ENCODE measurements at regions not wholly inside any gene's neighbourhood (a gene's known extent, or its start where the extent isn't known, plus 50 kb on each side); places are given as distances from the start of the nearest gene placed in this dataset.

- peaks cover 17% of the 10 kb centered on the region for H3K4me1 ChIP-seq
- H3K27me3 ChIP-seq, result no peaks in the 10 kb centered on the region
- intact Hi-C loops (cut with DNase I), result loop anchor here (10.0 kb wide), 1 partner anchor 204 kb away; no protein-coding TSS in a partner anchor
- peak overlapping the region; percentile 17 to 73 (median 54) for H3K27ac ChIP-seq
- DNase-seq, result peak; percentile 33 to 62 (median 46)
- no peaks in the 10 kb centered on the region for H3K36me3 ChIP-seq (replicated peaks in 1 of 2; ENCODE audit: insufficient read depth in 1 of 2, low read depth in 2 of 2)
- 32 to 40% methylated on average over 4 of the region's 4 CpGs for WGBS, 2 donors
- no peak overlapping the region for H3K4me3 ChIP-seq
- no peaks in the 10 kb centered on the region for H3K9me3 ChIP-seq
- TF ChIP-seq, protein P1, sequence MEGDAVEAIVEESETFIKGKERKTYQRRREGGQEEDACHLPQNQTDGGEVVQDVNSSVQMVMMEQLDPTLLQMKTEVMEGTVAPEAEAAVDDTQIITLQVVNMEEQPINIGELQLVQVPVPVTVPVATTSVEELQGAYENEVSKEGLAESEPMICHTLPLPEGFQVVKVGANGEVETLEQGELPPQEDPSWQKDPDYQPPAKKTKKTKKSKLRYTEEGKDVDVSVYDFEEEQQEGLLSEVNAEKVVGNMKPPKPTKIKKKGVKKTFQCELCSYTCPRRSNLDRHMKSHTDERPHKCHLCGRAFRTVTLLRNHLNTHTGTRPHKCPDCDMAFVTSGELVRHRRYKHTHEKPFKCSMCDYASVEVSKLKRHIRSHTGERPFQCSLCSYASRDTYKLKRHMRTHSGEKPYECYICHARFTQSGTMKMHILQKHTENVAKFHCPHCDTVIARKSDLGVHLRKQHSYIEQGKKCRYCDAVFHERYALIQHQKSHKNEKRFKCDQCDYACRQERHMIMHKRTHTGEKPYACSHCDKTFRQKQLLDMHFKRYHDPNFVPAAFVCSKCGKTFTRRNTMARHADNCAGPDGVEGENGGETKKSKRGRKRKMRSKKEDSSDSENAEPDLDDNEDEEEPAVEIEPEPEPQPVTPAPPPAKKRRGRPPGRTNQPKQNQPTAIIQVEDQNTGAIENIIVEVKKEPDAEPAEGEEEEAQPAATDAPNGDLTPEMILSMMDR (IDR thresholded peaks at IDR 0.05), result no peak
- TF ChIP-seq POLR2A (IDR thresholded peaks at IDR 0.05), result no peak
- ATAC-seq, result peak; percentile 70
These were observed 110.5 kb upstream of the CDC42BPA start for GRCh38 chr1:227428803-227429202.

DNA sequence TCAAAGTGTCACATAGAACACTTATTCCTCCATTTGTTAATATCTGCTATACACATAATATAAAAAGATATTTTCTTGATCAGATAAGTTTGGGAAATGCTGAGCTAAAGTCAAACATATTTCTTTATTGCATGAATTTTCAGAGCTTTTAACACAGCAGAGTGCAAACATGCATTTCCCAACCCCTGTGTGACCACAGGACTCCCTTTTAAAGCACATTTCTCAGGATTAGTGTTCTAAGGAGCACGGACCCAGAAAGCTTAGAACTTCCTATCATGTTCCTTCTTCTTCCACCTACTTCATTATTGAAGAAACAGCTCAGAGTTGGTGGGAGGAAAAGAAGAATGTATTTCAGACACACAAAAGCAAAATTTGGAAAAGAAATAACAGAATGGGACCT is 109.1 kb upstream of the CDC42BPA start:
- TF ChIP-seq POLR2A (IDR thresholded peaks at IDR 0.05), result no peak
- TF ChIP-seq, protein P1 (IDR thresholded peaks at IDR 0.05), result no peak
- WGBS, 2 donors, result 68 to 85% methylated on average over 1 of the region's 1 CpG
- Histone ChIP-seq H3K4me1 (peaks cover 17% of the 10 kb centered on the region), H3K36me3 (replicated peaks in 1 of 2; ENCODE audit: insufficient read depth in 1 of 2, low read depth in 2 of 2) (no peaks in the 10 kb centered on the region), H3K4me3 (no peak overlapping the region), H3K9me3 (no peaks in the 10 kb centered on the region), H3K27me3 (no peaks in the 10 kb centered on the region), H3K27ac (no peak overlapping the region)
- ATAC-seq (no peak), DNase-seq (no peak)
- intact Hi-C loops (cut with DNase I), result loop anchor here (10.0 kb wide), 1 partner anchor 203 kb away; no protein-coding TSS in a partner anchor

DNA sequence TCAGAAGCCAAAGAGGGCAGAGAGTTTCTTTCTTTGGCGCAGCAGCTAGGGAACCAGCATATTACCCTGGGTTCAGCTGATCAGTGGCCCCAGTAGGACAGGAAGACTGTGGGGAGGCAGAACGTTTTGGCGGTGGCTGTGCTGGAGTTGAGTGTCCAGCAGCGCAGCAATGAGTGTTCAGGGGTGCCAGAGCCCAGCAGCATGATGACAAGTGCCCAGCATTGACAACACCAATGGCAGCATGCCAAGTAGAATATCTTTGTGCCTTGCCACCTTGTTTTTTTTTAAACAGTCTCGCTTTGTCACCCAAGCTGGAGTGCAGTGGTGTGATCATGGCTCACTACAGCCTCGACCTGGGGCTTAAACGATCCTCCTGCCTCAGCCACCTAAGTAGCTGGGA is 106.7 kb upstream of the CDC42BPA start:
- no peak overlapping the region for H3K27ac ChIP-seq

GRCh38 chr1:227424159-227424680 is 105.9 kb upstream of the CDC42BPA start:
- Histone ChIP-seq H3K27ac (no peak overlapping the region), H3K9me3 (no peaks in the 10 kb centered on the region), H3K36me3 (replicated peaks in 1 of 2; ENCODE audit: insufficient read depth in 1 of 2, low read depth in 2 of 2) (no peaks in the 10 kb centered on the region), H3K27me3 (no peaks in the 10 kb centered on the region), H3K4me3 (no peak overlapping the region), H3K4me1 (peaks cover 12% of the 10 kb centered on the region)
- intact Hi-C loops (cut with DNase I), result loop anchor here (10.0 kb wide), 1 partner anchor 199 kb away; no protein-coding TSS in a partner anchor
- no peak for TF ChIP-seq POLR2A (IDR thresholded peaks at IDR 0.05)
- TF ChIP-seq, protein P1 (IDR thresholded peaks at IDR 0.05), result no peak
- DNase-seq (no peak), ATAC-seq (no peak)
- 59 to 76% methylated on average over 7 of the region's 7 CpGs for WGBS, 2 donors

More for the DNA sequence above, 106.7 kb upstream of the CDC42BPA start:
- TF ChIP-seq, protein P1 (IDR thresholded peaks at IDR 0.05), result no peak
- no peak for TF ChIP-seq POLR2A (IDR thresholded peaks at IDR 0.05)
- 86 to 89% methylated on average over 6 to 7 of the region's 7 CpGs for WGBS, 2 donors
- Histone ChIP-seq H3K27me3 (no peaks in the 10 kb centered on the region), H3K9me3 (no peaks in the 10 kb centered on the region), H3K36me3 (replicated peaks in 1 of 2; ENCODE audit: insufficient read depth in 1 of 2, low read depth in 2 of 2) (no peaks in the 10 kb centered on the region), H3K4me1 (peaks cover 17% of the 10 kb centered on the region), H3K4me3 (no peak overlapping the region)
- DNase-seq (no peak), ATAC-seq (no peak)
- intact Hi-C loops (cut with DNase I), result loop anchor here (10.0 kb wide), 1 partner anchor 200 kb away; no protein-coding TSS in a partner anchor

- Histone ChIP-seq H3K9me3 (no peaks in the 10 kb centered on the region), H3K27me3 (no peaks in the 10 kb centered on the region), H3K36me3 (replicated peaks in 1 of 2; ENCODE audit: insufficient read depth in 1 of 2, low read depth in 2 of 2) (no peaks in the 10 kb centered on the region), H3K27ac (no peak overlapping the region), H3K4me1 (no peaks in the 10 kb centered on the region), H3K4me3 (no peak overlapping the region)
- intact Hi-C loops (cut with DNase I), result loop anchor here (10.0 kb wide), 1 partner anchor 198 kb away; no protein-coding TSS in a partner anchor
- no peak for DNase-seq
- ATAC-seq, result no peak
- 76 to 83% methylated on average over 2 of the region's 2 CpGs for WGBS, 2 donors
- no peak for TF ChIP-seq POLR2A (IDR thresholded peaks at IDR 0.05)
- TF ChIP-seq, protein P1 (IDR thresholded peaks at IDR 0.05), result no peak
These were observed 104.3 kb upstream of the CDC42BPA start for GRCh38 chr1:227422581-227422980.

Data from body of pancreas (tissue), 4 donors.